Heart left ventricle (tissue), 16 donors: ENCODE measurements at regions not wholly inside any gene's neighbourhood (a gene's known extent, or its start where the extent isn't known, plus 50 kb on each side); places are given as distances from the start of the nearest gene placed in this dataset.
"Not testable (repeated sequence)": the region's sequence is repeated elsewhere in the genome, so short reads cannot be mapped to it uniquely, and the experiment has no call there.

Source experiments
- ATAC-seq, 4 donors: fragments of 200-7000 bp; cut with Tn5 transposase; one replicate each; pipeline ENCODE4 v1.9.1; 2020 to 2022; ENCODE audit warnings: moderate library complexity in 4 of 4, mild to moderate bottlenecking in 3 of 4, moderate number of reproducible peaks in 1 of 4
- DNase-seq, 5 donors: peaks; one replicate each; pipeline ENCODE4 v3.0.0-alpha.2; 2020
- H3K27ac ChIP-seq, 12 donors: fragments of 200-600 bp; sonication (generic) in 4 of 12; one replicate each; pipeline versions ENCODE4 v1.5.0 to v1.8.0; 2016 to 2022; ENCODE audit warnings: mild to moderate bottlenecking in 2 of 12
- H3K27me3 ChIP-seq, 9 donors: fragments of 200-600 bp; sonication (generic) in 2 of 9; one replicate each; pipeline versions ENCODE4 v1.5.1 to v1.8.0; 2016 to 2022; ENCODE audit warnings: mild to moderate bottlenecking in 3 of 9
- H3K36me3 ChIP-seq, 9 donors: fragments of 200-600 bp; sonication (generic) in 2 of 9; one replicate each; pipeline versions ENCODE4 v1.5.0 to v1.8.0; 2018 to 2022; ENCODE audit warnings: mild to moderate bottlenecking in 2 of 9
- H3K4me1 ChIP-seq, 12 donors: fragments of 200-600 bp; sonication (generic) in 4 of 12; one replicate each; pipeline versions ENCODE4 v1.5.0 to v1.8.0; 2016 to 2022; ENCODE audit warnings: mild to moderate bottlenecking in 3 of 12
- H3K4me3 ChIP-seq, 12 donors: fragments of 200-600 bp; sonication (generic) in 4 of 12; one replicate each; pipeline versions ENCODE4 v1.5.0 to v1.8.0; 2017 to 2022; ENCODE audit warnings: mild to moderate bottlenecking in 9 of 12, moderate library complexity in 4 of 12
- H3K9me3 ChIP-seq, 12 donors: fragments of 200-600 bp; sonication (generic) in 4 of 12; one replicate each; pipeline versions ENCODE4 v1.5.0 to v1.8.0; 2016 to 2022; ENCODE audit warnings: mild to moderate bottlenecking in 1 of 12
- WGBS, 4 donors: extraction: QIAGEN DNeasy Blood & Tissue Kit in 2 of 4; methylation state at CpG; one replicate each; pipeline versions ENCODE4 v1.1.5 to v1.1.7; 2013 to 2018; 5-methylcytosine and 5-hydroxymethylcytosine counted together
- intact Hi-C, 10 donors: fragments of 100-400 bp; cut with DNase I; formaldehyde crosslinking; loops; one replicate each; pipeline versions ENCODE4 v1.11.1 to v1.14.2; 2022
- donor health status: ischemic (EF 13 %, LVEDD 7.1; RV severe dilation, severe dysfunction).
- donor health status: healthy with polysubstance abuse.
- donor health status: DM: no; HTN: yes; CAD: no.
- donor health status: DM: no; HTN: no; CAD: no.
- donor health status: ischemic (EF 25% LVEDD 6.9; RV normal size, moderate dysfunction).
- donor health status: ischemic (EF 25% LVEDD 5.7; RV mildly dilated, moderate dysfunction).
- donor health status: healthy.
- donor health status: DM: yes; HTN: yes; CAD: no.
- donor health status: ischemic (EF 35%, LVEDD 5.7; RV mildly dilated, moderate dysfunction).
- donor health status: nonischemic (EF 11% LVEDD 7.7; RV severe dilation, severe dysfunction).
- donor health status: DM: yes; HTN: yes; CAD: no.
- donor health status: PGD.
- donor health status: ischemic (EF 29% LVEDD 5.4; RV normal size, mild dysfunction).
- donor health status: nonischemic (EF 23%, LVEDD 6.1; RV moderate dilation, normal function).

DNA sequence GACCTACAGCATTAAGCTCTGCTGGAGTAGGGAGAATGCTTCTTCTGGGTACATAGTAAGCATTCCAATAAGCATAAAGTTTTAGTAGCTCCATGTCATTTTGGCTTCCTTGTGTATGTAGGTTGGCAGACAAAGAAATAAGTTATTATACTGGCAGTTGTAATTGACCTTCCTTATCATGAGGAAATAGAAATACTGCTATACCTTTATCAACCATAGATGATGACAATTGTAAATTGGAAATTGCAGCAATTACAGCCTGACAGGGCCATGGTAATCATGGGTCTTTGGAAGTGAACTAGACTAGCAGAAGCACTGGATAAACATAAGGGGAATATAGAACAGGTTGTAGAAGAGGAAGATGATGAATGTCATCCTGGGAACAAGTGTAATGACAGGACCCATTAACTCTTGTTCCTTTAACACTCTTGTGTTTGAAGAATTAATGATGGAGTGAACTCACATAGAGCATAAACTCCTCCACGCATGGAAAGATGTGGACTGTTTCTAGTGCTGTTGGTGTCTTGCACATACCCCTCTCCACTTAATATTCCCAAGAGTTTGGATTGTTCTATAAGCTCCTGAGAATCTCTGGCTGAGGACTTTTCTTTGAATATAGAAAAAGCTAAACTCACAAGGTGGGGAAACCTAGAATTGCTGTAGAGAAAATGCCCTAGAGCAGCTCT, 137.5 kb downstream of the OR4F15 start:
- WGBS, 4 donors = 76 to 90% (median 81%) methylated on average over 1 of the region's 1 CpG
- H3K4me3 ChIP-seq, H3K9me3 ChIP-seq, H3K36me3 ChIP-seq, H3K4me1 ChIP-seq, H3K27ac ChIP-seq, intact Hi-C loops, DNase-seq: not testable (repeated sequence)
- H3K27me3 ChIP-seq = peaks cover 0 to 14% (median 2%) of the 10 kb centered on the region in 9 donors
- ATAC-seq = peak in 1 of 4 donors; percentile 22

GRCh38 chr15:101953993-101954392, 142.0 kb downstream of the OR4F15 start:
- intact Hi-C loops, ATAC-seq, H3K4me3 ChIP-seq, H3K4me1 ChIP-seq, H3K27ac ChIP-seq, DNase-seq, H3K9me3 ChIP-seq, H3K36me3 ChIP-seq, H3K27me3 ChIP-seq: not testable (repeated sequence)
- WGBS, 4 donors = 33 to 56% (median 51%) methylated on average over 1 to 2 of the region's 7 CpGs; no CpG with 5 or more reads in 1 of the 4 donors

- H3K27ac ChIP-seq, H3K9me3 ChIP-seq, H3K27me3 ChIP-seq, intact Hi-C loops, ATAC-seq, H3K4me3 ChIP-seq, H3K36me3 ChIP-seq, H3K4me1 ChIP-seq: not testable (repeated sequence)
- DNase-seq = peak in 1 of 5 donors; percentile 13
- WGBS, 4 donors = 33 to 73% (median 46%) methylated on average over 3 to 5 of the region's 8 CpGs; no CpG with 5 or more reads in 1 of the 4 donors
Observed at GRCh38 chr15:101955840-101956239, 143.8 kb downstream of the OR4F15 start.

DNA sequence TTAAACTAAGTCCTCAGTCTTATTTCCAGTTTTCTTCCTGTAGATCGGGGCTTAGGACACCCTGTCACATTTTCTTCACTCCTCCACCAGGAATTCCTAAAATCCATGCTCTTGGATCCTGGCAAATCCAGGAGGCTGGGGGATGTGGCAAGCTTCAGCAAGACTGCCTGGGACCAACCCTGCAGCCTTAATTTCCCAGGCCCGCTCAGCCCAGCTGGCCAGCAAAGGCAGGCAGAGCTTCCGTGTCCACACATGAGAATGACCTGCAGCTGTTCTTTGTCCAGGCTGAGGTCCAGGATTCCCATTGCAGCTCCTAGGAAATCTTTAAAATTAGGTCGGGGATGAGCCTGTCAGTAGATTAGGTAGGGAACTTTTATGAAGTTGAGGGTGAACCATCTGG, 146.7 kb downstream of the OR4F15 start:
- H3K9me3 ChIP-seq, H3K27ac ChIP-seq, H3K27me3 ChIP-seq, H3K4me1 ChIP-seq, H3K36me3 ChIP-seq, ATAC-seq, H3K4me3 ChIP-seq, intact Hi-C loops: not testable (repeated sequence)
- 56 to 69% (median 60%) methylated on average over 1 to 2 of the region's 4 CpGs; no CpG with 5 or more reads in 1 of the 4 donors for WGBS, 4 donors
- peak in 3 of 5 donors; percentile 12 to 38 (median 29) for DNase-seq

- H3K36me3 ChIP-seq, ATAC-seq, H3K27me3 ChIP-seq, H3K9me3 ChIP-seq, DNase-seq, H3K27ac ChIP-seq, intact Hi-C loops: not testable (repeated sequence)
- Histone ChIP-seq H3K4me1 (peaks cover 0 to 17% (median 6%) of the 10 kb centered on the region in 12 donors), H3K4me3 (peak overlapping the region in 4 of 12 donors; percentile 46 to 59 (median 52))
- no CpG with 5 or more reads among the region's 48 CpGs for WGBS, 4 donors
Observed at GRCh38 chr15:101961263-101961662, 149.3 kb downstream of the OR4F15 start.

DNA sequence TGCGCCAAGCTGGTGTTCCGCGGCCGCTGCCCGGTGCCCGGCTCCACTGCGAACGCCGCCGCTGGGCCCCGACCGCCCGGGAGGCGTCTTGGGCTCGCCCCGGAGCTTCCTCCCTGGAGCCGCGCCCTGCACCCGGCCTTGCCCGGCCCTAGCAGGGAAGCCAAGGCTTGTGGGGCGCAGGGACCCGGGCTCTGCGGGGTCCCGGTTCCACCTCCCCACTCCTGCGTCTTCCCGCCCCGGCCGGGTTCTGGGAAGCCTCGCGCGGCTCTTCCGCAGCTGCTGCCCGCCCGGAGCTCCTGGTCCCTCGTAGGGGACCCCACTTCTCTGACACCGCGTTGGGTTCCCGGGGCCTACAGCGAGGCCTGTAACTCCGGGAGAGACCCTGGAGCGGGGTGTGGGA, 149.8 kb downstream of the OR4F15 start:
- ATAC-seq, H3K36me3 ChIP-seq, H3K27me3 ChIP-seq, H3K9me3 ChIP-seq, DNase-seq, intact Hi-C loops: not testable (repeated sequence)
- peak overlapping the region in 5 of 12 donors; percentile 19 to 62 (median 52) for H3K4me3 ChIP-seq
- WGBS, 4 donors = 0 to 1% methylated on average over 11 of the region's 41 CpGs; no CpG with 5 or more reads in 2 of the 4 donors
- H3K27ac ChIP-seq = peak overlapping the region in 1 of 12 donors; percentile 50
- peaks cover 0 to 17% (median 6%) of the 10 kb centered on the region in 12 donors for H3K4me1 ChIP-seq

DNA sequence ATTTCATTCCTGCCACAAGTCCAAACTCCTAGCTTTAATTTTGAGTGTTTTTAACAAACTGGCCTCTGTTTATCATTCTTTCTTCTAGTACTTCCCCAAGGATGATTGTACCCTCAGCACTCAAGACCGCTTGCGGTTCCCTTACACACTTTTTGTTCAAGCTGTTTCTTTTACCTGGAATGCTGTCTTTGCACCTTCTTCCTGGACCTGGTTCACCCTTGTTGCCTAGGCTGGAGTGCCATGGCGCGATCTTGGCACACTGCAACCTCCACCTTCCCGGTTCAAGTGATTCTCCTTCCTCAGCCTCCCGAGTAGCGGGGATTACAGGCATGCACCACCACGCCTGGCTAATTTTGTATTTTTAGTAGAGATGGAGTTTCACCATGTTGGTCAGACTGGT, 151.7 kb downstream of the OR4F15 start:
- H3K27ac ChIP-seq, H3K9me3 ChIP-seq, H3K4me3 ChIP-seq, DNase-seq, H3K27me3 ChIP-seq, H3K36me3 ChIP-seq, ATAC-seq, intact Hi-C loops: not testable (repeated sequence)
- H3K4me1 ChIP-seq = peaks cover 0 to 17% (median 6%) of the 10 kb centered on the region in 12 donors
- 93 to 99% (median 97%) methylated on average over 6 to 8 of the region's 8 CpGs for WGBS, 4 donors

DNA sequence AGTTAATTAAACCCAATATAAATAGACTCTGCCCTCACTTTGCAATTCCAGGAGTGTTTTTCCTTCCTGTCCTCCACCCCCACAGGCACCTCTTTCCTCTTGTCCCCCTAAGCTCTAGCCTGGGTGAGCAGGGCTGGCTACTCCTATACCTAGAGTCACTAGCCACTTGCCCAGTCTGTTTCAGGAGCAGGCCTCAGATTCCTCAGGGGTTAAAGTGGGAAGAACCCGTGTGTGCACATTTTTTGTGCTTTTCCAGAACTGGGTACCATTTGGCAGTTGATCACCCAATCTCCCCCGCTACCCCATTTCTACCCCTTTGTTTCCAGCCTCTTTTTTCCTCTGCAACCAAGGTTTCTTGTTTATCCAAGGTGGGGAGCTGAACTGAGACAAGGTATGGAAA, 153.4 kb downstream of the OR4F15 start:
- H3K36me3 ChIP-seq, DNase-seq, H3K27me3 ChIP-seq, H3K27ac ChIP-seq, H3K4me3 ChIP-seq, ATAC-seq, intact Hi-C loops, H3K9me3 ChIP-seq: not testable (repeated sequence)
- 75 to 83% (median 80%) methylated on average over 2 of the region's 2 CpGs for WGBS, 4 donors
- H3K4me1 ChIP-seq = peaks cover 0 to 17% (median 6%) of the 10 kb centered on the region in 12 donors

GRCh38 chr15:101965860-101966259, 153.9 kb downstream of the OR4F15 start:
- H3K27ac ChIP-seq, H3K9me3 ChIP-seq, H3K36me3 ChIP-seq, ATAC-seq, intact Hi-C loops, H3K27me3 ChIP-seq, H3K4me3 ChIP-seq: not testable (repeated sequence)
- 88 to 96% (median 92%) methylated on average over 8 of the region's 8 CpGs for WGBS, 4 donors
- peaks cover 0 to 17% (median 6%) of the 10 kb centered on the region in 12 donors for H3K4me1 ChIP-seq
- peak in 4 of 5 donors; percentile 11 to 44 (median 24) for DNase-seq

GRCh38 chr15:101967364-101967763, 155.4 kb downstream of the OR4F15 start:
- H3K36me3 ChIP-seq, H3K4me3 ChIP-seq, ATAC-seq, H3K27me3 ChIP-seq, intact Hi-C loops, H3K27ac ChIP-seq, H3K9me3 ChIP-seq: not testable (repeated sequence)
- peak in 1 of 5 donors; percentile 16 for DNase-seq
- H3K4me1 ChIP-seq = peaks cover 0 to 17% (median 6%) of the 10 kb centered on the region in 12 donors
- WGBS, 4 donors = 81 to 100% (median 89%) methylated on average over 1 to 3 of the region's 5 CpGs

DNA sequence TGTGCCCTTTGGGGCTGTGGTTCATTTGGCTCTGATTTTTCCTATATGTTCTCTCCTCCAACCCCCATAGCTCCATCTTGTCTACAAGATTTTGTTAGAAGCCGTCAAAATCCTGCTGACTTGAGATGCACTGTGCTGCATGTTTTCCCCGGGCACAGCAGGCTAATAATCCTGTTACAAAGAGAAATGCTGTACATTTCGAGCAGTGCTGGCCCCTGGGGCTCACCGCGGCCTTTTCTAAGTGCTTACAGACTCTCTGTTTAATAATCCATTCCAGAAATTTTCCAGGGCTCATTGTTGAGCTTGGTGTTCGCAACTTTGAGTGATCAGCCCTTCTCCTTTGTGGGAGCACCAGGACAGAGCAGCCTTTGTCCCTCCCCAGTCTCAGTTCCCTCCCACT, 158.6 kb downstream of the OR4F15 start:
- H3K4me1 ChIP-seq, H3K27me3 ChIP-seq, H3K27ac ChIP-seq, DNase-seq, H3K4me3 ChIP-seq, H3K9me3 ChIP-seq, ATAC-seq, intact Hi-C loops: not testable (repeated sequence)
- H3K36me3 ChIP-seq = peaks cover 0 to 11% (median 0%) of the 10 kb centered on the region in 9 donors
- WGBS, 4 donors = 78 to 94% (median 88%) methylated on average over 1 to 5 of the region's 6 CpGs; no CpG with 5 or more reads in 1 of the 4 donors
